Upper lobe of left lung (tissue), 6 donors: ENCODE measurements at regions not wholly inside any gene's neighbourhood (a gene's known extent, or its start where the extent isn't known, plus 50 kb on each side); places are given as distances from the start of the nearest gene placed in this dataset.
A peak's percentile ranks its signal among the peaks of the same experiment; 100 is the strongest.

ENCODE experiments used
- ATAC-seq, 2 donors: fragments of 200-7000 bp; cut with Tn5 transposase; one replicate each; pipeline ENCODE4 v1.9.1; 2022; ENCODE audit warnings: mild to moderate bottlenecking in 2 of 2, moderate library complexity in 2 of 2; ENCODE audit not compliant: low FRiP score in 2 of 2
- DNase-seq, 2 donors: peaks; one replicate each; pipeline ENCODE4 v3.0.0-alpha.2; 2019 to 2020
- H3K27ac ChIP-seq, 4 donors: fragments of 200-600 bp; sonication (generic); one replicate each; pipeline ENCODE4 v1.5.1; 2016 to 2019
- H3K27me3 ChIP-seq, 4 donors: fragments of 200-600 bp; sonication (generic); one replicate each; pipeline ENCODE4 v1.5.1; 2017 to 2019
- H3K36me3 ChIP-seq, 4 donors: fragments of 200-600 bp; sonication (generic); one replicate each; pipeline ENCODE4 v1.5.1; 2016 to 2019
- H3K4me1 ChIP-seq, 4 donors: fragments of 200-600 bp; sonication (generic); one replicate each; pipeline ENCODE4 v1.5.1; 2018 to 2019
- H3K4me3 ChIP-seq, 4 donors: fragments of 200-600 bp; sonication (generic); one replicate each; pipeline ENCODE4 v1.5.1; 2017 to 2019; ENCODE audit warnings: mild to moderate bottlenecking in 2 of 4, moderate library complexity in 1 of 4
- H3K9me3 ChIP-seq, 4 donors: fragments of 200-600 bp; sonication (generic); one replicate each; pipeline ENCODE4 v1.5.1; 2018 to 2019
- CTCF ChIP-seq, 6 experiments: fragments of 450-650 bp in 4 of 6; fragments of 200-600 bp in 2 of 6; sonication (generic) in 2 of 6; IDR thresholded peaks; one replicate each; pipeline ENCODE4 v1.5.1; 2016 to 2019; ENCODE audit warnings: antibody characterized with exemption in 6 of 6
- EP300 ChIP-seq, 4 donors: sonication (generic); formaldehyde crosslinking; IDR thresholded peaks; one replicate each; pipeline ENCODE4 v1.5.1; 2017; ENCODE audit warnings: antibody characterized with exemption in 4 of 4, control low read depth in 2 of 4
- POLR2A ChIP-seq, 4 donors: fragments of 450-650 bp; IDR thresholded peaks; one replicate each; pipeline ENCODE4 v1.5.1; 2016 to 2017; ENCODE audit warnings: antibody characterized with exemption in 4 of 4, mild to moderate bottlenecking in 2 of 4
- POLR2AphosphoS5 ChIP-seq, 2 donors: sonication (generic); formaldehyde crosslinking; IDR thresholded peaks; one replicate each; pipeline ENCODE4 v1.5.1; 2017; ENCODE audit warnings: antibody characterized with exemption in 2 of 2
- WGBS, 2 donors: methylation state at CpG; one replicate each; pipeline ENCODE4 v1.1.5; 2017 to 2018; 5-methylcytosine and 5-hydroxymethylcytosine counted together
- donor health status: DM: no; HTN: no; CAD: no; lungs with moderate emphysema.
- donor health status: DM: no; HTN: yes; CAD: no; lungs with severe emphysema.

- TF ChIP-seq POLR2AphosphoS5 (IDR thresholded peaks at IDR 0.05) (no peak), CTCF (IDR thresholded peaks at IDR 0.05) (peak in 1 of 6 experiments; percentile 33), POLR2A (IDR thresholded peaks at IDR 0.05) (no peak), EP300 (IDR thresholded peaks at IDR 0.05) (no peak)
- Histone ChIP-seq H3K4me3 (no peak overlapping the region), H3K27ac (no peak overlapping the region), H3K36me3 (no peaks in the 10 kb centered on the region), H3K9me3 (peaks cover 0 to 3% (median 0%) of the 10 kb centered on the region in 4 donors), H3K27me3 (no peaks in the 10 kb centered on the region), H3K4me1 (no peaks in the 10 kb centered on the region)
- DNase-seq: peak in 1 of 2 donors; percentile 20
- WGBS, 2 donors: 48 to 66% methylated on average over 7 of the region's 7 CpGs
- ATAC-seq: peak; percentile 54 to 84
Observed at GRCh38 chr7:3194501-3195141, 106.4 kb upstream of the SDK1 start.

GRCh38 chr7:3195160-3195559 lies 105.9 kb upstream of the SDK1 start:
- ATAC-seq (no peak), DNase-seq (no peak)
- Histone ChIP-seq H3K27me3 (no peaks in the 10 kb centered on the region), H3K27ac (no peak overlapping the region), H3K36me3 (no peaks in the 10 kb centered on the region), H3K9me3 (peaks cover 0 to 3% (median 0%) of the 10 kb centered on the region in 4 donors), H3K4me1 (no peaks in the 10 kb centered on the region), H3K4me3 (no peak overlapping the region)
- 82 to 86% methylated on average over 6 of the region's 6 CpGs for WGBS, 2 donors
- TF ChIP-seq CTCF (IDR thresholded peaks at IDR 0.05): no peak
- TF ChIP-seq POLR2AphosphoS5 (IDR thresholded peaks at IDR 0.05): no peak
- TF ChIP-seq EP300 (IDR thresholded peaks at IDR 0.05): no peak
- no peak for TF ChIP-seq POLR2A (IDR thresholded peaks at IDR 0.05)

- H3K4me1 ChIP-seq: no peaks in the 10 kb centered on the region
- no peak for TF ChIP-seq EP300 (IDR thresholded peaks at IDR 0.05)
- no peak for TF ChIP-seq POLR2A (IDR thresholded peaks at IDR 0.05)
- TF ChIP-seq POLR2AphosphoS5 (IDR thresholded peaks at IDR 0.05): no peak
- no peak for TF ChIP-seq CTCF (IDR thresholded peaks at IDR 0.05)
- no peak for DNase-seq
Observed at GRCh38 chr7:3196629-3197400, 104.2 kb upstream of the SDK1 start.

GRCh38 chr7:3197567-3198213 lies 103.4 kb upstream of the SDK1 start:
- Histone ChIP-seq H3K27me3 (no peaks in the 10 kb centered on the region), H3K4me3 (no peak overlapping the region), H3K9me3 (peaks cover 0 to 3% (median 0%) of the 10 kb centered on the region in 4 donors), H3K36me3 (no peaks in the 10 kb centered on the region), H3K27ac (no peak overlapping the region), H3K4me1 (no peaks in the 10 kb centered on the region)
- TF ChIP-seq CTCF (IDR thresholded peaks at IDR 0.05) (no peak), POLR2AphosphoS5 (IDR thresholded peaks at IDR 0.05) (no peak), EP300 (IDR thresholded peaks at IDR 0.05) (no peak), POLR2A (IDR thresholded peaks at IDR 0.05) (no peak)
- DNase-seq: no peak
- 65 to 66% methylated on average over 10 to 11 of the region's 11 CpGs for WGBS, 2 donors
- no peak for ATAC-seq

More at GRCh38 chr7:3196629-3197400, 104.2 kb upstream of the SDK1 start:
- H3K4me3 ChIP-seq: no peak overlapping the region
- no peak for ATAC-seq
- H3K36me3 ChIP-seq: no peaks in the 10 kb centered on the region
- H3K27ac ChIP-seq: no peak overlapping the region
- no peaks in the 10 kb centered on the region for H3K27me3 ChIP-seq
- H3K9me3 ChIP-seq: peaks cover 0 to 3% (median 0%) of the 10 kb centered on the region in 4 donors
- 75 to 79% methylated on average over 20 to 21 of the region's 21 CpGs for WGBS, 2 donors
